ACC112 (cell line): ENCODE measurements at regions not wholly inside any gene's neighbourhood (a gene's known extent, or its start where the extent isn't known, plus 50 kb on each side); places are given as distances from the start of the nearest gene placed in this dataset.
A peak's percentile ranks its signal among the peaks of the same experiment; 100 is the strongest.

ENCODE experiments used
- H2AFZ ChIP-seq: fragments of 200-600 bp; sonication (generic); one replicate; pipeline ENCODE4 v1.6.0; 2017; ENCODE audit warnings: antibody characterized with exemption, low read length; ENCODE audit not compliant: unreplicated experiment
- H3K27ac ChIP-seq: fragments of 200-600 bp; sonication (generic); 2 replicates; pipeline ENCODE4 v1.5.1; 2014; ENCODE audit warnings: low read depth, mild to moderate bottlenecking, antibody characterized with exemption, low read length, moderate library complexity
- H3K27me3 ChIP-seq: fragments of 200-600 bp; sonication (generic); 2 replicates; pipeline ENCODE4 v1.6.1; 2014; ENCODE audit warnings: mild to moderate bottlenecking, antibody characterized with exemption, low read length, moderate library complexity, mixed read lengths; ENCODE audit not compliant: insufficient read depth
- H3K36me3 ChIP-seq: fragments of 200-600 bp; sonication (generic); 2 replicates; pipeline ENCODE4 v1.6.1; 2016; ENCODE audit warnings: mild to moderate bottlenecking, antibody characterized with exemption, low read length, moderate library complexity, mixed read lengths; ENCODE audit not compliant: insufficient read depth
- H3K4me1 ChIP-seq: fragments of 200-600 bp; sonication (generic); one replicate; pipeline ENCODE4 v1.6.1; 2016; ENCODE audit warnings: low read length, mixed read lengths; ENCODE audit not compliant: insufficient read depth, unreplicated experiment, control insufficient read depth
- H3K4me3 ChIP-seq: fragments of 200-600 bp; sonication (generic); 2 replicates; pipeline ENCODE4 v1.5.1; 2014; ENCODE audit warnings: mild to moderate bottlenecking, low read depth, low read length
- H3K79me2 ChIP-seq: fragments of 200-600 bp; sonication (generic); one replicate; pipeline ENCODE4 v1.6.0; 2016; ENCODE audit warnings: low read length; ENCODE audit not compliant: control insufficient read depth, unreplicated experiment, insufficient read depth

- no peak overlapping the region for H3K27ac ChIP-seq
- H3K4me3 ChIP-seq, result no peak overlapping the region
- H2AFZ ChIP-seq, result no peak overlapping the region
- H3K27me3 ChIP-seq, result no peaks in the 10 kb centered on the region
- peaks cover 36% of the 10 kb centered on the region for H3K4me1 ChIP-seq
- H3K36me3 ChIP-seq, result peaks cover 4% of the 10 kb centered on the region; the same call in 1 of the 2 replicates
- H3K79me2 ChIP-seq, result no peaks in the 10 kb centered on the region
These were observed 168.8 kb downstream of the POLR2M start for GRCh38 chr15:57875347-57875746.

- Histone ChIP-seq H2AFZ (no peak overlapping the region), H3K27me3 (no peaks in the 10 kb centered on the region), H3K27ac (peak overlapping the region; percentile 50), H3K4me1 (peaks cover 24% of the 10 kb centered on the region), H3K79me2 (no peaks in the 10 kb centered on the region), H3K36me3 (peaks cover 4% of the 10 kb centered on the region; the same call in 1 of the 2 replicates), H3K4me3 (no peak overlapping the region)
These were observed 172.1 kb downstream of the POLR2M start for GRCh38 chr15:57878573-57878972.

- Histone ChIP-seq H3K4me1 (peaks cover 11% of the 10 kb centered on the region), H2AFZ (no peak overlapping the region)
These were observed 174.8 kb downstream of the POLR2M start for GRCh38 chr15:57881361-57881760.

GRCh38 chr15:57881972-57882371 lies 175.5 kb downstream of the POLR2M start:
- Histone ChIP-seq H2AFZ (no peak overlapping the region), H3K27ac (no peak overlapping the region), H3K4me1 (peaks cover 11% of the 10 kb centered on the region), H3K4me3 (no peak overlapping the region), H3K79me2 (no peaks in the 10 kb centered on the region), H3K27me3 (peaks cover 4% of the 10 kb centered on the region), H3K36me3 (no peaks in the 10 kb centered on the region)

More at GRCh38 chr15:57881361-57881760, 174.8 kb downstream of the POLR2M start:
- Histone ChIP-seq H3K27me3 (peaks cover 4% of the 10 kb centered on the region), H3K4me3 (no peak overlapping the region), H3K79me2 (no peaks in the 10 kb centered on the region), H3K27ac (no peak overlapping the region), H3K36me3 (no peaks in the 10 kb centered on the region)

- Histone ChIP-seq H3K27me3 (peaks cover 12% of the 10 kb centered on the region), H3K27ac (no peak overlapping the region), H3K4me1 (peaks cover 4% of the 10 kb centered on the region), H2AFZ (no peak overlapping the region), H3K79me2 (no peaks in the 10 kb centered on the region), H3K4me3 (no peak overlapping the region), H3K36me3 (no peaks in the 10 kb centered on the region)
These were observed 177.2 kb downstream of the POLR2M start for GRCh38 chr15:57883701-57884100.

- peaks cover 12% of the 10 kb centered on the region for H3K27me3 ChIP-seq
- no peaks in the 10 kb centered on the region for H3K36me3 ChIP-seq
- H2AFZ ChIP-seq, result no peak overlapping the region
- H3K79me2 ChIP-seq, result no peaks in the 10 kb centered on the region
- no peak overlapping the region for H3K27ac ChIP-seq
- H3K4me1 ChIP-seq, result no peaks in the 10 kb centered on the region
- no peak overlapping the region for H3K4me3 ChIP-seq
These were observed 178.4 kb downstream of the POLR2M start for GRCh38 chr15:57884936-57885335.

GRCh38 chr15:57885435-57885834 lies 178.9 kb downstream of the POLR2M start:
- H3K27ac ChIP-seq, result no peak overlapping the region
- H3K79me2 ChIP-seq, result no peaks in the 10 kb centered on the region
- H3K4me1 ChIP-seq, result no peaks in the 10 kb centered on the region
- no peak overlapping the region for H2AFZ ChIP-seq
- no peaks in the 10 kb centered on the region for H3K36me3 ChIP-seq
- H3K27me3 ChIP-seq, result peaks cover 12% of the 10 kb centered on the region
- no peak overlapping the region for H3K4me3 ChIP-seq

- no peak overlapping the region for H3K4me3 ChIP-seq
- no peaks in the 10 kb centered on the region for H3K79me2 ChIP-seq
- H3K4me1 ChIP-seq, result no peaks in the 10 kb centered on the region
- no peak overlapping the region for H2AFZ ChIP-seq
- no peak overlapping the region for H3K27ac ChIP-seq
- peaks cover 12% of the 10 kb centered on the region for H3K27me3 ChIP-seq
- H3K36me3 ChIP-seq, result no peaks in the 10 kb centered on the region
These were observed 177.7 kb downstream of the ALDH1A2 start for GRCh38 chr15:57887825-57888224.

GRCh38 chr15:57890351-57890750 lies 175.2 kb downstream of the ALDH1A2 start:
- Histone ChIP-seq H3K4me1 (no peaks in the 10 kb centered on the region), H2AFZ (no peak overlapping the region), H3K36me3 (no peaks in the 10 kb centered on the region), H3K79me2 (no peaks in the 10 kb centered on the region), H3K4me3 (no peak overlapping the region), H3K27ac (no peak overlapping the region), H3K27me3 (peaks cover 8% of the 10 kb centered on the region)

GRCh38 chr15:57890878-57891277 lies 174.6 kb downstream of the ALDH1A2 start:
- H2AFZ ChIP-seq, result no peak overlapping the region
- peaks cover 8% of the 10 kb centered on the region; the same call in 1 of the 2 replicates for H3K27me3 ChIP-seq
- no peaks in the 10 kb centered on the region for H3K79me2 ChIP-seq
- H3K4me1 ChIP-seq, result no peaks in the 10 kb centered on the region
- no peaks in the 10 kb centered on the region for H3K36me3 ChIP-seq
- H3K27ac ChIP-seq, result no peak overlapping the region
- H3K4me3 ChIP-seq, result no peak overlapping the region

GRCh38 chr15:57892181-57892580 lies 173.3 kb downstream of the ALDH1A2 start:
- no peak overlapping the region for H3K4me3 ChIP-seq
- no peak overlapping the region for H3K27ac ChIP-seq
- no peaks in the 10 kb centered on the region for H3K36me3 ChIP-seq
- H3K27me3 ChIP-seq, result peaks cover 6% of the 10 kb centered on the region; the same call in 1 of the 2 replicates
- no peaks in the 10 kb centered on the region for H3K4me1 ChIP-seq
- H2AFZ ChIP-seq, result no peak overlapping the region
- H3K79me2 ChIP-seq, result no peaks in the 10 kb centered on the region
